IPS-NIHi11 (cell line): ENCODE measurements at regions not wholly inside any gene's neighbourhood (a gene's known extent, or its start where the extent isn't known, plus 50 kb on each side); places are given as distances from the start of the nearest gene placed in this dataset.
A peak's percentile ranks its signal among the peaks of the same experiment; 100 is the strongest.
"Not testable (repeated sequence)": the region's sequence is repeated elsewhere in the genome, so short reads cannot be mapped to it uniquely, and the experiment has no call there.

Experiments
- DNase-seq: peaks from one replicate; pipeline ENCODE4 v3.0.0; 2012; ENCODE audit warnings: mixed read lengths, low spot score

DNA sequence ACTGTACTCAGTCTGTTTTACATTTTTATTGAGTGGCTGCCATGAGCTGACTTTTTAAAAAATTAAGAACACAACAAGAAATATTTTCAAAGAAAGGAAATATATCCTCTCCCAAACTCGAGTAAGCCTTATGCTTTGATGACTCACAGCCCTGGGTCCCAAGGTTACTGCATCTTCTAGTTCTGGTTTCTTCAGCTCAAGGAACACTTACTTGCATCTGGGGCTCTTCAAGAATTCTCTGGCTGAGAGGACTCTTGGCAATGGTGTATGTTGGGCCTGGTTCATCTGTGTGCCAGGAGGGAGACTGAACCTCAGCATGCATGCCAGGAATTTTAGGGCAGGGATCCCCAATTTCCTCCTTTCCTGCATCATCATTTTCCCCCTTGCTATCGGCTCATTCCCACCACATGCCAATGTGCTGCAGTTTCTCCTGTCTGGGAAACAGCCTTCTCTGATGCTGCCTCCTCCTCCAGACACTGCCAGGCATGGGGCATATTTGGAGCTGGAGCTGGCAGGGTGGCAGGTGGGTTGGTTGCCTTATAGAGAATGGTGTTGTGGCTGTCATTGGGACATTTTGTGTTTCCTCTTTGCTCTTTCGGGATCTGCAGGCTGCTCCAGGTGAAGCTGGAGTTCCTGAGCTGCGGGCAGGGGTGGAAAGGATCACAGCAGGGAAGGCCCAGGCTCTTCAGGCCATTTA, 192.2 kb upstream of the HS6ST1 start:
- no peak for DNase-seq

DNA sequence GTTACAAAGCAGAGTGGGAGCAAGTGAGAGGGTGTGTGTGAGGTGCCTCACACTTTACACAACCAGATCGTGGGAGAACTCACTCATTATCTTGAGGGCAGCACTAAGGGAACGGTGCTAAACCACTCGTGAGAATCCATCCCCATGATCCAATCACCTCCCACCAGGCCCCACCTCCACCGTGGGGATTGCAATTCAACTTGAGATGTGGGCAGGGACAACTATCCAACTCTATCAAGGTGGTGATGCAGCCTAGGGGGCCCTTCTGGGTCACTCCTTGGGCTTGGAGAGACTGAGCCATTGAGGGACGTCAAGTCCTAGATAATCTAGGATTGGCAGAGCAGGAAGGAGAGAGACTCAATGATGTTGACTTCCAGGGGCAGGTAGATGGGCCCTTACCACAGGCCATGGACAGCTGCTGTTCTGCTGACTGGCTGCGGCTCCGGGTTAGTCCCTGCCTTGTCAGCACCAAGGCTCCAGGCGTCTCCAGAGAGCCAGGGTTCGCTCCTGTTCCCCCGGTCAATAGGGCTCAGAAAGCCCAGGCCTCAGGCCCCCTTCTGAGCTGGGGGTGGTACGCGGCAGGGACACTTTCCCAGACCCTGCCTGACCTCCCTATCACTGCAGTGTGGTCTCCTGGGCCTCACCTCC, 193.2 kb upstream of the HS6ST1 start:
- DNase-seq, result no peak

DNA sequence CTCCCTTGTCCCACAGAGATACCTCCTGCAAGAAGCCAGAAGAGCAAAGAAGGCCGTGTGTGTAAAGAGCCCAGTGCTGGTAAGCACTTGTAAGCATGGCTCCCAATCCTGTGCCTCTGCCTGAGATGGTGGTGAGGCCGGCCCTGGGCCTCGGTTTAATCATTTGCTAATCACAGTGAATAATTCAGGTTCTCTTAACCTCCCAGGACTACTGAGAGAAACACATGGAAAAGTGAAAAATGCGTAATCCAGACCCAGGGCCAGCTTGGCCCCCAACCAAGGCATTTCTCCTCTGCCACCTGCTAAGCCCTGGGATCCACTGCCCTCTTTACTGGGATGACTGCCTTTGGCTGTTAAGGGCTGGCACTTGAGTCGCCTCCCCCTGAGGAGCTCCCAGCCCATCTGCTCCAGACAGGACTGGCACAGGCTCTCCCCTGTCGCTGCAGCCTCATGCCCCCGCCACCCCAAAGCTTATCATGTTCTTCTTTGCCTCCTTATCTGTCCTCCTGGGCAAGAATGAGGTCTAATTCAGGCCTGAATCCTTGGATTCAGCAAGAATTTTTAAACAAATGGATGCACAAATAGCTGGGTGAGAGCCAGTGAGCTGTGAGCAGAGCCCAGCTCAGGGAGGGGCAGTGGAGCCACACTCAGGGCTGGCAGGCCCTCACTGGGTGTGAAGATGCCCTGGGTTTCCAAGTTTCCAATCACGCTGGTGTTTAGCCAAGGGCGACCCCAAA, 193.9 kb upstream of the HS6ST1 start:
- no peak for DNase-seq

DNA sequence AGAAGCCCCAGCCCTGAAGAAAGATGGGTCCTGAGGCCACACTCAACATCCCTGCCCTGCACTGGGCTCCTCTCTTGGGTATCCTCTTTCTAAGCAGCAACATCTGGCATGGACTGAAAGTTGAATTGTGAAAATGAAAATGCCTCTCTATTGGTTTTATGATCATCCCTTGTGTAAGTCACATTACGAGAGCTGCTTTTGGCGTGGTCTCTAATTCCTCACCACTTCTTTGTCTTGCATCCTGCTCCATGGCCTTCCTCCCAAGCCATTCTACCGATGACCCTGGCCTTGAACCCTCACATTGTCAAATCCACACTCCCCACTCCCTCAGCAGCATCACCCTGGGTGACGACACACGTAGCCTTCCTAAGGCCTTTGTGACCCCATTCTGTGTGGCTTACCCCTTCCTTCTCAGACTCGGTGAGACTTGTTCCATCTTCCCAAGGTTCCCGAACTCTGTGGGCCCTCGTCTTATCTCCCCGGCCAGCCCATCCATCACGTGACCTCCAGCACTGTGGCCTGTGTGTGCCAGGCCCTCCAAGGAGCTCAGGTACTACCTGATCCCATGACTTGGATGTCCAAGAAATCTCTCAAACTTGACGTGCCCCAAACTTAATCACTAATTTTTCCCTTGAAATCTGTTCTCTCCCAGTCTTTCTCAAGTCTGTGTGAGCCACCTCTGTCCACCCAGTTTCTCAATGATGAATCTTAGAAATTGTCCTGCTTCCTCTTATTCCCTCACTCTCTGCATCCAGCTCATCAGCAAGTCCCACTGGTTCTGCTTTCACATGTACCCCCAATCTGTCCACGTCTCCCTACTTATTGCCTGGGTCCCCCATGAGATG, 194.7 kb upstream of the HS6ST1 start:
- no peak for DNase-seq

DNA sequence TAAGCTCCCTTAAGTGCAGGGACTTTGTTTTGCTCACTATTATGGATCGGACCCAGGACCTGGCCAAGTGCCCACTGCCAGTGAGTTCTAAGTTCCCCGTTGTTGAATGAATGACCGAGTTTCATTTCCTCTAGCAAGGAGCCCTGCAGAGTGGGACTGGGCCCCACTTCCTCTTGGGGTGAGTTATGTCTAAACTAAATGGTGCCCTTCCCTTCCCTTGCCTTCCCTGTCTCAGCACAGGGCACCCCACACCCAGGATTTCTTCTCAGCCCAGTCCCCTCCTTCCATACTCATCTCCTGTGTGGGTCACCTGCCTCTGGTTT, 195.3 kb upstream of the HS6ST1 start:
- no peak for DNase-seq

DNA sequence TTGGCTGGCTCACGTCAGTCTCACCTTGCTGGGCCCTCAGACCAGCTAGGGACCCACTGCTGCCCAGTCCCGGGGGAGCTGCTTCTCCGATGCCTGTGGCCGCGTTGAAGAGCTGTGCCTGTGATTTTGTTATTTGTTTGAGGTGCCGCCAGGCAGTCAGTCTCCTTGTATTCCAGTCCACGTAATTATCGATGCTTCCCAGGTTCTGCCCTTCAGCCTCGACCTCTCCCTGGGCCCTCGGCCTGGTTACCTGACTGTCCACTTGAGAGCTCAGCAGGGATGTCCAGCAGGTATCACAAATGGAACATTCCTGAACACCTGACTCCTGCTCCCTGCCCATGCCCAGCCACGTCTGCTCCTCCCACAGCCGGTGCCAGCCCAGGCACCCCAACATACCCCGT, 195.9 kb upstream of the HS6ST1 start:
- DNase-seq, result no peak

DNA sequence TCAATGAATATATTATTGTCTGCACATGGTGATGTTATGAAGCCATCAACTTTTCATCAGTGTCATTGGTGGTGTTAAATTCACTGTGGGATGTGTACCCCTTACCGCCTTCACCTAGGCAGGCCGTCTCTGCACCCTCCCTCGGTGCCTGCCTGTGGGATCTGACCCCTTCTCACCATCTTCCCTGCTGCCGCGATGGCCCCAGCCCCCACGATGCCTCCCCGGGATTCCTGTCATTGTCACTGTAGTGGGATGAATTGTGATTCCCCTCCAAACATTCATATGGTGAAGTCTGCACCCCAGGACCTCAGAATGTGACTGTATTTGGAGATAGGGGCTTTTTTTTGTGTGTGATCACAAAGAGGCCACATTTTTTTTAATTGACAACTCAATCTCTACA, 198.3 kb upstream of the HS6ST1 start:
- no peak for DNase-seq

DNA sequence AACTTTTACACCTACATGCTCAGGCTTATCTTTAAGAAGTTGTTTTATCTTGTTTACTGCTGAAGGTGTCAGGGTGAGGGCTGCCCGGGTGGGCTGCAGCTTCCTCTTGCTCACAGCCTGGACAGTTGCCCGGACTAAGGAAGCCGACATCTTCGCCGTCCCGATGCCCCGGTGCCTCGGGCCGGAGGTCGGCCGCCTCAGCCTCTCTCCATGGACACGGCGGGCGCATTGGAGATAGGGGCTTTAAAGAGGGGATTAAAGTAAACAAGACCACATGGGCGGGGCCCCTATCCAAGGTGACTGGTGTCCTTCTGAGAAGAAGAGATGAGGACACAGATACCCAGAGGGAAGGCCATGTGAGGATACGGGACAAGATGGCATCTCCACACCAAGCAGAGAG, 200.4 kb upstream of the HS6ST1 start:
- not testable (repeated sequence) for DNase-seq

DNA sequence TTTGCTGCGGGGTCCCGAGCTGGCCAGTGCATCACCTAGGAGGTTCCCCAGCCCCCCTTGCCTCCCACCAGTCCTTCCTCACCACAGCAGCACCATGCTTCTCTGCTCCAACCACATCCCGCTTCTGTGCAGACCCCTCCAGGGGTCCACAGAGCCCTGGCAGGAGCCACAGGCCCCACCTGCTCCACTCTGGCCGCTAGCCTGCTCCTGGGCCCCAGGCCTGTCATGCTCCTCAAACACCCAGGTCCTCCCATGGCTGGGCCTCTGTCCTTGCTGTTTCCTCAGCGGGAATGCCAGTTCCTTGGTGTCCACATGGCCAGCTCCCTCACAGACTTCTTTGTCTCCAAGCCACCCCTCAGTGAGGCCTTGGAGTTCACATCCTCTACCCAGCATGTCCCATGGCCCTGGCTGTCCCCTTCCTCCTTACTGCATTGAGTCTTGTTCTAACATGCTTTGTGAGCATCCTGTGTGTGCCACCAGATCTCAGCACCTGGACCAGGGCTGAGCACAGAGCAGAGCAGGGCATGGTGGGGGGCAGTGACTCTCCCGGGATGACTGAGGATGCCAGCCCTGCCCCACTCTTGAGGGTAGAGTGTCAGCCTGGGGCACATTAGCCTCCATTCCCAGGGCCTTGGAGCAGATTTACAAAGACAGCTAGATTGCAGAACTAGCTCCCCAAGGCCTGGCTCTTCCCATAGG, 201.0 kb upstream of the HS6ST1 start:
- DNase-seq, result no peak

DNA sequence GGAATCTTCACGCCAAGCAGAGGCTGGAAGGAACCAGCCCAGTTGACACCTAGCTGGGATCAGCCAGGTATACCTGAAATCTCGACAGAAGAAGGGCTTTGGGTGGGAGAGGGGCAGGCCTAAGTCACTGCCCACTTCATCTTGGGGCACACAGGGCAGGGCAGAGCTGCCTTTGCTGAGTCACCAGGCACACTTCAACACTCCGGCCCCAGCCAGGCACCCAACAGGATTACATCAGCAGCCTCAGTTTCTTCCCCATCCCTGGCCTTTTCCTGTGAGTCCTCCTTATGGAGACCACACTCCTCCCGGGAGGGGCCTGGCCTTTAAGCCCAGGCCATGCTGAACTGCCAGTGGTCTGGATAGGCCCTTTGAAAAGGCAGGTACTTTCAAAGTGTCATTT, 201.7 kb upstream of the HS6ST1 start:
- DNase-seq, result no peak

DNA sequence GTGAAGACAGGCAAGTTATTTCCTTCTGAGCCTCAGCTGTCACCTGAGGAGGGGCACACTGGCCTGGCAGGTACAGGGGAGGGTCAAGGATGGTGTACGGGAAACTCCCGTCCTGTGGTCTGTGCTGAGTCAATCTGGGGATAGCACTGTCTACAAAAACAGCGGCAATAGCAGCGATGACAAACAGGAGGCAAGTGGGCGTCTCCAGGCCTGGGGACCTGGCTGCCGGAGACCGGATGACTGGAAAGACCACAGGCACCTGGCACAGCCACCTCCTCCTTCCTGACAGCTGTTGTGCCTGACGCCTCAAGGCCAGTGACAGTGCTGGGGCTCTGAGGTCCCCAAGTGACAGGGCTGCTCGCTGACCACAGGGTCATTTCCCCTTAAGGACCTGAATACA, 202.1 kb upstream of the HS6ST1 start:
- DNase-seq, result no peak

DNA sequence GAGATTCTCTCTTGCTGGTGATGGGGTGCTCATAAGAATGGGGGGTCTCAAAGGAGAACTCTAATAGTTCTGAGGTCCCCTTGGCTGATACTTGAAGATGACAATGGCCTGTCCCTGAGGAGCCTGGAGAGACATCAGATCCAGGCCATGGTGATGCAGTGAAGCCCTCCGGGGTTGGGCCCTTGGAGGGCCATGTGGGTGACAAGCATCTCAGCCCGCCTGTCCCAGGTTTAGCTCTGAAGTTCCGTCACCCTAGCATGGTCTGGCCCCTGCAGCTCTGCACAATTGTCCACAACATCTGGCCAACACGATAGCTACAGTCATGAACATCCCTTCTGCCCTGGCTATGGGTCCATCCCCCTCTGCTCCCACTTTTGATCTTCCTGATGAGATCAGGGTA, 202.8 kb upstream of the HS6ST1 start:
- DNase-seq, result no peak

DNA sequence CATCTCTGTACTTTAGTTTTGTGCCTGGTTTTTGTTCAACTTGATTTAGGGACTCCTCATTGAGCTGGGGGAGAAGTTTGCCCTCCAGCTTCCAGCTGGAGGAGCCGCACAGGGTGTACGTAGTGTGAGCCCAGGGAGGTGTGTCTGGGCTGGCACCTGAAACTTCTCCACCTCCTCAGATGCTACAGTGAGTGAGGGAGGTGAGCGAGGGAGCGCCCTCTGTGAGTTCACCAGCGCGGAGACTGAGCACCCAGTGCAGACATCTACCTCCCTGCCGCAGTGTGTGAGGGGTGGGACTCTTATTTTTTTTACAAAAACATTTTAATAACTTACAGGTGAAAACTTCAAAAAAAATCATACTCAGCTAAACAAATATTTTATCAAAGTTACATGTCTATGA, 204.2 kb upstream of the HS6ST1 start:
- no peak for DNase-seq

DNA sequence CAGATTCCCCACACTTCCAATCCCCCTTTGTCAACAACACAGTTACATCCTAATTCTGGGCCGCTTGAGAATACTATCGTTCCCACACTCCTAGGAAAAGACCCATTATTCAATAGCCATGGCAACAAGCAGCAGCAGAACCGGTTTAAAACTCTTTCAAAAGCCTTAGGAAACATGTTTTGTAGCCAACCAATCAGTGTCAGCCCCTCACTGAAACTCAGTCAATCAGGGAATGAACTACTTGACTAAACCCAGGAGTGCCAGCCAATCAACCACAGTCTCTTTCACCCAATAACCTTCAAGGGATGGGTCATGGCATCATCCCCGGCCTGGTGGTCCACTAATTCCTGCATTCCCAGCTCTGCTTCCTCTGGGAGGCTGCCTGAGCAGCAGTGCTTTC, 204.8 kb upstream of the HS6ST1 start:
- peak; percentile 49 for DNase-seq

DNA sequence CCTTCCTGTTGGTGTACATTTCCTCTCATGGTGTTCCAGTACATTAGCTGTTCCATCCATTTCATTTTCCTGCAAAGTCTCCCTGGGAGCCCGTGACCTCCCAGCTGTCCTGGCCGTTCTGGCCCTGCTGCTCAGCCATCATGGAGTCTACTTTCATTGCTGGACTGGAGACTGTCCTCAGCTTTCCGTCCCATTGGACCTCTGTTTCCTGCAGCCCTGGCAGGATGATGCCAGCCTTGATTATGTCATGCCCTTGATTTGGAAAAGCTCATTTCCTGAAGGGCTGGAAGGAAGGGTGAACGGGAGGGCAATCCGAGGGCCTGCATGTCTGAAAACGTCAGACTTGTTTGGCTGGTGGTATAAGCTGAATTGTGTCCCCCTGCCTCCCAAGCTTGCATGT, 205.5 kb upstream of the HS6ST1 start:
- no peak for DNase-seq

DNA sequence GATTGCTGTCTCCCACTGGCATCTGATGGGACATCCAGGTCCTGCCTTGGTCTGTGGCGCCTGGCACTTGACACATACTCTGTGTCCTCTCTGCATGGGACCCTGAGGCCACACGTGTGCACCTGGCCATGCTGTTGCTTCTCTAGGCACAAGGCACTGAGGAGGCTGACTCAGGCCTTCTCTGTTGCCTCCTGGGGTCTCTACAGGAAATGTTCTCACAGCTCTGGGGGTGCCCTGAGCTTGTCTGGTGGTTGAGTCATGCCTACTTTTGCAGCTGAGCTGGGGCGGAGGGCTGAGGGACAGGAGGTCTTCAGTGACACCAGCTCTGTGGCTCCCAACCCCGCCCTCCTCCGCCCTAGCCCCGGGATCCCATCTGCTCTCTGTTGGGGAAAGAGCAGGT, 207.0 kb upstream of the HS6ST1 start:
- DNase-seq, result no peak

DNA sequence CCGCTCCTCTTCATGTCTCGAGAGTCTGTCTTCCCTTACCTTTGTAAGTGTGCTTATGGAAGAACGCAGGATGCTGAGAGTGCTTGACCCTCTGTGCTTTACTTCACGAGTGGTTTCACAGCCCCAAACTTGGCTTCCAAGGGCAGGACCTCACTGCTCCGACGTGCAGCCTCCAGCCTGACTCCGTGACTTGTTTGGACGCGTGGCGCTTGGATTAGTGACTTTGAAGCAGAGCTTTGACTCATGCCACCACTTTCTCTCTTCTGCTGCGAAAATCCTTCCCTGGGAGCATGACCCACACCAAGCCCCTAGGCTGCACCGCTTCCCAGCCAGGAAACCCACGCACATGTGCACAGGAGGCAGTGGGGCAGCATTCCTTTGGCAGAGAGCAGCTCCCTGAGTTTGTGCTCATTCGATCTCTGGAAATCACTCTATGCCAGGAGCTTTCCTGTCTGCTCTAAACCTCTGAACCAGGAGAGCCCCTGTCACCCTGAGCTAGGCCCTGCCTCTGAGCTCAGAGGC, 207.8 kb upstream of the HS6ST1 start:
- no peak for DNase-seq

DNA sequence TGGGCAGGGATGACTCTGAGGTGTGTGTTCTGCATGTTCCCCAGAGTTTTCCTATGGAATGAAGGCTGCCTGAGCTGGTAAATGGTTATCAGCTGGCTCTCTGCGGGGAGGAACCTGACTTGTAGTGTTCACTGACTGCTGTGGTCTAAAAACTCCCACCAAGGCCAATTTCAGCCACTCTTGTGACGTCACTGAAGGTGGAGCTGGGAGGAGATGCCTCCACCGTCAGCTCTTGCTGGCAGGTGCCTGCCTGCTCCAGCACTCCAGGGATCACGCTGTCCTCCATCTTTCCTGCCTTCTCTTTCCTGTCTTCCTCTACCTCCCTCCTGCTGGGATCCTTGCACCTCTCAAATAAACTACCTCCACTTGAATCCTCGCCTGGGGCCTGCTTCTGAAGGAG, 209.5 kb upstream of the HS6ST1 start:
- DNase-seq, result no peak

DNA sequence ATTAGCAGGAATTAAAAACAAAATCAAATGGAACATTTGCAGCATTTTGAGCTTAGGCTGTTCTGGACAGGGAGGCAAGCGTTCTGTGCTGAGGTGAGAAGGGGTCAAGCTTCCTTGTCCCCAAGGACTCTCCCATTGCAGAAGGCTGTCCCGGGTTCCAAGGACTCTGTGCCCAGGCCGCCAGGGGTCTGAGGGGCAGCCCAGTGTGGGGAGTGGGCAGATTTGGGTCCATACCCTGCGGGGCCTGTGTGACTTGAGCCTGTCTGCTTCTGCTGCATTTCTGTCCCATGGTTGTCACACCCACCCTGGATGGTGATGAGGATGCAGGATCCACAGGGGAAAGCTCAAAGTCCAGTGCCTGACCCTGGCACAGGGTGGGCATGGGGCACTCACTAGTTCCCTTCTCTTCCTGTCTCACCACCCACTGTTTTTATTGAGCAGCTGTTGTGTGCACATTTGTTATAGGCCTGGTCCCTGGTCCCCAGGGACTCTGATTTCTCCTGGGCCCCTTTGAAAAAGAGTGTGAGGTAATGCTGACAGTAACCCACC, 211.4 kb upstream of the HS6ST1 start:
- no peak for DNase-seq

DNA sequence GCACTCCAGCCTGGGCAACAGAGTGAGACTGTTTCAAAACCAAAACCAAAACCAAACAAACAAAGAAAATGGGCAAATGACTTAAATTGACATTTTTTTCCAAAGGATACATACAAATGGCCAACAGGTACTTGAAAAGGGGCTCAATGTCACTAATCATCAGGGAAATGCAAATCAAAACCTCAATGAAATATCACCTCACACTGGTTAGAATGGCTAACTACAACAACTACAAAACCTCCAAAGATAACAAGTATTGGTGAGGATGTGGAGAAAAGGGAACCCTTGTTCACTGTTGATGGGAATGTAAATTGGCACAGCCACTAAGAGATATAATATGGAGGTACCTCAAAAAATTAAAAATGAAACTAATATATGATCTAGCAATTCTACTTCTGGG, 213.2 kb upstream of the HS6ST1 start:
- DNase-seq, result no peak

DNA sequence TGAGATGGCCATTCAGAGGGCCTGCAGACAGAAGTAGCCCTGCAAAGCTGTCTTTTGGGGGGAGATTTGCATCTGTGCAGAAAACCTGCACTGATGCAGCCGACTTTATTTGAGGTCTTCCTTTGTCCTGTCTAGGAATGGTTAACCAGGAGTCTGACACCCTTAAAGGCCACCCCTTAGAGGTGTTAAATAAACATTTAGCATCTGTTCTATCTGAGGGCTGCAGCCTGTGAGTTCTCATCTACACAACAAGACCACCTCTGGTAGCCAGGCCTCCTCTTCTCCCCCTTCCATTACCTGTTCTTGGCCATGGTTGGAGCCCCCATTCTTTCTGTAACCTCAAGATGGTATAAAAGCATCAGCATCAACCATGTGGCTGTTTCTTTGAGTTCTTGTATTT, 214.4 kb upstream of the HS6ST1 start:
- no peak for DNase-seq
